Gastroesophageal sphincter (tissue), 4 donors: ENCODE measurements at regions not wholly inside any gene's neighbourhood (a gene's known extent, or its start where the extent isn't known, plus 50 kb on each side); places are given as distances from the start of the nearest gene placed in this dataset.

Experiments
- ATAC-seq: fragments of 150-250 bp; one replicate; pipeline ENCODE4 v1.9.1; 2016; ENCODE audit warnings: mild to moderate bottlenecking, moderate library complexity
- H3K27ac ChIP-seq, 4 donors: fragments of 200-600 bp; sonication (generic) in 3 of 4; 1 replicate in 3 of 4; 2 replicates in 1 of 4; pipeline ENCODE4 v1.5.1; 2016 to 2019
- H3K27me3 ChIP-seq: fragments of 200-600 bp; sonication (generic); one replicate; pipeline ENCODE4 v1.5.1; 2019
- H3K36me3 ChIP-seq, 2 donors: fragments of 200-600 bp; sonication (generic); one replicate each; pipeline ENCODE4 v1.5.1; 2019; ENCODE audit warnings: control low read depth in 1 of 2
- H3K4me1 ChIP-seq, 3 donors: fragments of 200-600 bp; sonication (generic); 1 replicate in 2 of 3; 2 replicates in 1 of 3; pipeline ENCODE4 v1.5.1; 2016 to 2019; ENCODE audit warnings: control low read depth in 2 of 3
- H3K4me3 ChIP-seq, 2 donors: fragments of 200-600 bp; sonication (generic); one replicate each; pipeline ENCODE4 v1.5.1; 2019; ENCODE audit warnings: mild to moderate bottlenecking in 1 of 2, moderate library complexity in 1 of 2
- H3K9me3 ChIP-seq, 3 donors: fragments of 200-600 bp; sonication (generic); one replicate each; pipeline ENCODE4 v1.5.1; 2017 to 2019; ENCODE audit warnings: control low read depth in 2 of 3
- EP300 ChIP-seq: sonication (generic); formaldehyde crosslinking; IDR thresholded peaks from one replicate; pipeline ENCODE4 v1.6.1; 2017; ENCODE audit warnings: antibody characterized with exemption, mild to moderate bottlenecking
- POLR2A ChIP-seq, 2 donors: fragments of 450-650 bp; IDR thresholded peaks; one replicate each; pipeline ENCODE4 v1.6.1; 2017; ENCODE audit warnings: antibody characterized with exemption in 2 of 2, mild to moderate bottlenecking in 2 of 2, moderate library complexity in 1 of 2
- POLR2AphosphoS5 ChIP-seq: sonication (generic); formaldehyde crosslinking; IDR thresholded peaks from one replicate; pipeline ENCODE4 v1.6.1; 2017; ENCODE audit warnings: antibody characterized with exemption
- WGBS, 2 donors: methylation state at CpG; one replicate each; pipeline ENCODE4 v1.1.5; 2018; ENCODE audit warnings: low coverage in 1 of 2; 5-methylcytosine and 5-hydroxymethylcytosine counted together
- TF ChIP-seq, protein P1 (sequence below), 4 experiments: fragments of 200-600 bp in 2 of 4; fragments of 450-650 bp in 2 of 4; sonication (generic) in 1 of 4; IDR thresholded peaks; one replicate each; pipeline ENCODE4 v1.5.1; 2017 to 2019; ENCODE audit warnings: antibody characterized with exemption in 4 of 4, mild to moderate bottlenecking in 2 of 4, moderate library complexity in 2 of 4

DNA sequence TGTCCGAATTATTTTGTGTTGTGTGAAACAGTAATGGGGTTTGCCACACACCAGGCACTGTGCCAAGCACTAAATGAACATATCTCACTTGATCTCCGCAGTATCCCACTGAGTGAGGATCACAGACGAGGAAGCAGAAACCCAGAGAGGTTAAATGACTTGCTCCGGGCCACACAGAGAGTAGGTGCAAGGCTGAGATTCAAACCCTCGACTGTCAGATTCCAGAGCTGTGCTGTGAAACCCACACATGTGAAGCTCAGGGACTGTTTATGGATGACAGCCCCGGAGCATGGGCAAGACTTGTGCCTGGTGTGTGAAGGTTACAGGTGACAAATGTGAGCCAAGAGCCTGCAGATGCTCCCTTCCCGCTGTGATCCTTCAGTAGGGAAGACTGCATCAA, 87.8 kb upstream of the SIRPA start:
- ATAC-seq, result no peak
- Histone ChIP-seq H3K36me3 (no peaks in the 10 kb centered on the region), H3K27me3 (no peaks in the 10 kb centered on the region), H3K4me3 (no peak overlapping the region), H3K9me3 (no peaks in the 10 kb centered on the region), H3K4me1 (peaks cover 0 to 43% (median 20%) of the 10 kb centered on the region in 3 donors), H3K27ac (no peak overlapping the region)
- 70 to 76% methylated on average over 5 to 6 of the region's 7 CpGs for WGBS, 2 donors
- TF ChIP-seq POLR2A (IDR thresholded peaks at IDR 0.05) (no peak), EP300 (no peak), POLR2AphosphoS5 (no peak)
- TF ChIP-seq, protein P1, sequence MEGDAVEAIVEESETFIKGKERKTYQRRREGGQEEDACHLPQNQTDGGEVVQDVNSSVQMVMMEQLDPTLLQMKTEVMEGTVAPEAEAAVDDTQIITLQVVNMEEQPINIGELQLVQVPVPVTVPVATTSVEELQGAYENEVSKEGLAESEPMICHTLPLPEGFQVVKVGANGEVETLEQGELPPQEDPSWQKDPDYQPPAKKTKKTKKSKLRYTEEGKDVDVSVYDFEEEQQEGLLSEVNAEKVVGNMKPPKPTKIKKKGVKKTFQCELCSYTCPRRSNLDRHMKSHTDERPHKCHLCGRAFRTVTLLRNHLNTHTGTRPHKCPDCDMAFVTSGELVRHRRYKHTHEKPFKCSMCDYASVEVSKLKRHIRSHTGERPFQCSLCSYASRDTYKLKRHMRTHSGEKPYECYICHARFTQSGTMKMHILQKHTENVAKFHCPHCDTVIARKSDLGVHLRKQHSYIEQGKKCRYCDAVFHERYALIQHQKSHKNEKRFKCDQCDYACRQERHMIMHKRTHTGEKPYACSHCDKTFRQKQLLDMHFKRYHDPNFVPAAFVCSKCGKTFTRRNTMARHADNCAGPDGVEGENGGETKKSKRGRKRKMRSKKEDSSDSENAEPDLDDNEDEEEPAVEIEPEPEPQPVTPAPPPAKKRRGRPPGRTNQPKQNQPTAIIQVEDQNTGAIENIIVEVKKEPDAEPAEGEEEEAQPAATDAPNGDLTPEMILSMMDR (IDR thresholded peaks at IDR 0.05), result no peak

DNA sequence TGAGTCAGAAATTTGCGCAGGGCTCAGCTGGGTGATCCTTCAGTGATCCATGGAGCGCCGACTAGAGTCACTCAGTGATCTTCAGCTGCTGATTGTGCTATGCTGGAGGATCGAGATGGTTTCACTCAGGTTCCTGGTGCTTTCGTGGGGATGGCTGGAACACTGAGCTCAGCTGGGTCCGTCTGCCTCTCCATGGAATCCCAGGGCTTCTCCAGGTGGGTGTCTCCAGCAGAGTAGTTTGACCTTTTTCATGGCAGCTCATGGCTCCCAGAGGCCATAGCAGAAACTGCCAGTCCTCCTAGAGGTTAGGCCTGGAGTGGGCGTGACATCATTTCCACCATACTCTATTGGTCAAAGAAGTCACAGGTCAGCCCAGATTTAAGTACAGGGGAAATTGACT, 88.8 kb upstream of the SIRPA start:
- Histone ChIP-seq H3K4me3 (no peak overlapping the region), H3K27me3 (no peaks in the 10 kb centered on the region), H3K27ac (no peak overlapping the region), H3K4me1 (peaks cover 0 to 43% (median 21%) of the 10 kb centered on the region in 3 donors), H3K36me3 (no peaks in the 10 kb centered on the region), H3K9me3 (no peaks in the 10 kb centered on the region)
- no peak for ATAC-seq
- WGBS, 2 donors, result 90 to 91% methylated on average over 2 to 4 of the region's 7 CpGs
- TF ChIP-seq, protein P1 (IDR thresholded peaks at IDR 0.05), result no peak
- no peak for TF ChIP-seq POLR2A (IDR thresholded peaks at IDR 0.05)

DNA sequence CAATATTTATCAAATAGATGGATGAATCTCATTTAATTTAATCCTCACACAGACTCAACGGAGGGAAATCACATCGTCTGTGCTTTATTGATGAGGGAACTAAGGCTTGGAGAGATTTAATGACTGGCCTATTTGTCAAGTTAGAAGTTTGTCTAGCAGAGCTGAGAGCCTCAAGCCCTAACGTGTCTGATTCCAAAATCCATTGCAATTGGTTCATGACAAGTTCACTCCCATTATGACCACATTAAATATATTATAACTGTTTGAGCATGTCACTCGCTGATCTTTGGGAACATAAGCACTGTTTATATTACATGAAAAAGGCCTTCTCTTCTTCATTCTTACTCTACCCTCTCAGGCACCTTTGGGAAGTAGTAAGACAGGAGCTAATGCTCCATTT, 89.4 kb upstream of the SIRPA start:
- Histone ChIP-seq H3K4me3 (no peak overlapping the region), H3K36me3 (no peaks in the 10 kb centered on the region), H3K4me1 (peaks cover 0 to 37% (median 21%) of the 10 kb centered on the region in 3 donors), H3K9me3 (no peaks in the 10 kb centered on the region), H3K27me3 (no peaks in the 10 kb centered on the region), H3K27ac (no peak overlapping the region)
- TF ChIP-seq POLR2AphosphoS5 (no peak), EP300 (no peak), POLR2A (IDR thresholded peaks at IDR 0.05) (no peak)
- TF ChIP-seq, protein P1 (IDR thresholded peaks at IDR 0.05), result no peak
- ATAC-seq, result no peak
- 59 to 69% methylated on average over 3 to 4 of the region's 4 CpGs for WGBS, 2 donors

DNA sequence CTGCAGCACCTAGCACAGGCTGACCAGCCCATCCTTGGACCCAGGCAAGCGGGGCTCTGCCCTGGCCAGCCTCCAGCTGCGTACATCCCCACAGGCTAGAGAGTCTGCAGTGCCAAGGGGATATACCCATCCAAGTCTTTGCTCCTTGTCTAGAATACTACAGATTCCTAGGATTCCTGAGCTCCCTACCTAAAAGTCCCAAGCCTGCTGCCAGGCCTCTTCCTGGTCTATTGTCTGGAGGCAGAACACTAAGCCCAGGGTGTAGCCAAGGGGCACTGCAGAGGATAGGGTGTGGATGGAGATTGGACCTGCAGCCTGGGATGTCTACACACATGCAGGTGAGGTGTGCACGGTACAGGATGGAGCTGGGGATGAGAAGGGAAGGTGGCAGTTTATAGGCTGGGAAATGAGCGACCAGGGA, 90.0 kb upstream of the SIRPA start:
- 81 to 83% methylated on average over 1 to 2 of the region's 4 CpGs for WGBS, 2 donors
- no peak overlapping the region for H3K4me3 ChIP-seq
- no peaks in the 10 kb centered on the region for H3K27me3 ChIP-seq
- H3K27ac ChIP-seq, result no peak overlapping the region
- H3K4me1 ChIP-seq, result peaks cover 0 to 31% (median 21%) of the 10 kb centered on the region in 3 donors
- no peaks in the 10 kb centered on the region for H3K9me3 ChIP-seq
- H3K36me3 ChIP-seq, result no peaks in the 10 kb centered on the region
- TF ChIP-seq POLR2AphosphoS5 (no peak), EP300 (no peak), POLR2A (IDR thresholded peaks at IDR 0.05) (no peak)
- TF ChIP-seq, protein P1 (IDR thresholded peaks at IDR 0.05), result no peak
- ATAC-seq, result no peak

DNA sequence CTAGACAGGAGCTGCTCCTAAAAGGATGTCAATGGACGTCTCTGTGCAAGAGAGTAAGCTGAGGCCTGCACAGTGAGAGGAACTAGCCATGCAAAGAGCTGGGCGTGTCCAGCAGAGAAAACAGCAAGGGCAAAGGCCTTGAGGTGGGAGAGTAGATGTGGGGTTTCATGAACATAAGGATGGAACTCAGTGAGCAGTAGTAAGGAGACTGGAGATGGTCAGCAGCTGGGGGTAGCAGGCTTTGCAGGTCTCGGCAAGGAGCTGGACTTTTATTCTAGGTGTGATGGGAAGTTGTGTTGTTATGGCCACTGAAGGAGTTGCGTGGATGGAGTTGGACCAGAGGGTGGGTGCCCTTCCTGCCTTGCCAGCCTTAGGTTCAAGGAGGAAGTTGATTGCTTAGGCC, 90.7 kb upstream of the SIRPA start:
- ATAC-seq, result no peak
- no peak overlapping the region for H3K27ac ChIP-seq
- no peaks in the 10 kb centered on the region for H3K9me3 ChIP-seq
- H3K4me3 ChIP-seq, result no peak overlapping the region
- no peaks in the 10 kb centered on the region for H3K27me3 ChIP-seq
- WGBS, 2 donors, result 78 to 86% methylated on average over 3 to 4 of the region's 4 CpGs
- H3K36me3 ChIP-seq, result no peaks in the 10 kb centered on the region
- TF ChIP-seq POLR2AphosphoS5, result no peak
- TF ChIP-seq, protein P1 (IDR thresholded peaks at IDR 0.05), result no peak
- TF ChIP-seq EP300, result no peak
- no peak for TF ChIP-seq POLR2A (IDR thresholded peaks at IDR 0.05)
- peaks cover 0 to 29% (median 21%) of the 10 kb centered on the region in 3 donors for H3K4me1 ChIP-seq
